ENCODE measurements at regions not wholly inside any gene's neighbourhood (a gene's known extent, or its start where the extent isn't known, plus 50 kb on each side); places are given as distances from the start of the nearest gene placed in this dataset.

DNA sequence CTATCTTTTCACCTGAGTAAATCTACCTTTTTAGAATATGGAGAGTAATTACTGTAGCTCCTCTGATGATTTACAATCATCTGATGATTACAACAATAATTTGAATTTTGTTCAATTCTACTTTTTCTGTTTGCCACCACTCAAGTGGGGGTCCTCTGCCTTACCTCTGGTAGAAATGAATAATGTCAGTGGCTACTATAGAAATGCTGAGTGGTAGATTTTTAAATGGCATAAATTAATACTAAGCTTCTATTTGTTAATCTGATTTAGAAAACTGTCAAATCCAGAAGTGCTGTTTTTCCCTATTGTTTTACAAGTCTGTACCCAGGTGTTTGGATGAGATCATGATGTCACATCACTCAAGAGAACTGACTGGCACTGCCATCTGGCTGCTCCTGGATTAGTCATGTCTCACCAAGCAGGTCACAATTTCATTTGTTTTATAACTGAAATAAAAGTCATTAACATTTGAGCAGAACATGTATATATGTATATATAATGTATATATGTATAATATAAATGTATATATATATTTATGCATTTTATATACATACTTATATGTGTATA lies 494.8 kb downstream of the TBC1D4 start:
- TF ChIP-seq POLR2A (IDR thresholded peaks at IDR 0.05; ENCODE audit: extremely low read depth, insufficient read length), result no peak
- TF ChIP-seq, protein P1, sequence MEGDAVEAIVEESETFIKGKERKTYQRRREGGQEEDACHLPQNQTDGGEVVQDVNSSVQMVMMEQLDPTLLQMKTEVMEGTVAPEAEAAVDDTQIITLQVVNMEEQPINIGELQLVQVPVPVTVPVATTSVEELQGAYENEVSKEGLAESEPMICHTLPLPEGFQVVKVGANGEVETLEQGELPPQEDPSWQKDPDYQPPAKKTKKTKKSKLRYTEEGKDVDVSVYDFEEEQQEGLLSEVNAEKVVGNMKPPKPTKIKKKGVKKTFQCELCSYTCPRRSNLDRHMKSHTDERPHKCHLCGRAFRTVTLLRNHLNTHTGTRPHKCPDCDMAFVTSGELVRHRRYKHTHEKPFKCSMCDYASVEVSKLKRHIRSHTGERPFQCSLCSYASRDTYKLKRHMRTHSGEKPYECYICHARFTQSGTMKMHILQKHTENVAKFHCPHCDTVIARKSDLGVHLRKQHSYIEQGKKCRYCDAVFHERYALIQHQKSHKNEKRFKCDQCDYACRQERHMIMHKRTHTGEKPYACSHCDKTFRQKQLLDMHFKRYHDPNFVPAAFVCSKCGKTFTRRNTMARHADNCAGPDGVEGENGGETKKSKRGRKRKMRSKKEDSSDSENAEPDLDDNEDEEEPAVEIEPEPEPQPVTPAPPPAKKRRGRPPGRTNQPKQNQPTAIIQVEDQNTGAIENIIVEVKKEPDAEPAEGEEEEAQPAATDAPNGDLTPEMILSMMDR (IDR thresholded peaks at IDR 0.05; ENCODE audit: low read depth, low read length), result no peak

All from NB4 (cell line).